Urothelium cell line (cell line): ENCODE measurements at regions not wholly inside any gene's neighbourhood (a gene's known extent, or its start where the extent isn't known, plus 50 kb on each side); places are given as distances from the start of the nearest gene placed in this dataset.

Experiments
- DNase-seq: peaks from one replicate; pipeline ENCODE4 v3.0.0; 2011; ENCODE audit warnings: low spot score, mixed read lengths
- FAIRE-seq: peaks from 2 replicates; lab custom pipeline; 2011; peaks lifted over from hg19 to GRCh38; lab: Jason Lieb, UNC

- FAIRE-seq, result peak; percentile 72
- DNase-seq, result no peak
Measured at GRCh38 chr14:65214741-65215140, 112.4 kb upstream of the MAX start.

- DNase-seq, result no peak
Measured at GRCh38 chr14:65219353-65219752, 117.0 kb upstream of the MAX start.

GRCh38 chr14:65222440-65222858 is 120.1 kb upstream of the MAX start:
- peak; percentile 42 for FAIRE-seq
- DNase-seq, result peak; percentile 82

More at GRCh38 chr14:65219353-65219752, 117.0 kb upstream of the MAX start:
- FAIRE-seq, result no peak

- DNase-seq (no peak), FAIRE-seq (no peak)
Measured at GRCh38 chr14:65223636-65224035, 121.3 kb upstream of the MAX start.

GRCh38 chr14:65224799-65225198 is 122.5 kb upstream of the MAX start:
- FAIRE-seq (no peak), DNase-seq (no peak)

GRCh38 chr14:65225299-65226159 is 123.2 kb upstream of the MAX start:
- FAIRE-seq, result peak; percentile 17
- DNase-seq, result no peak

GRCh38 chr14:65226824-65227604 is 124.7 kb upstream of the MAX start:
- peak; percentile 46 for FAIRE-seq

GRCh38 chr14:65228436-65228835 is 126.1 kb upstream of the MAX start:
- FAIRE-seq (peak; percentile 46), DNase-seq (no peak)

More at GRCh38 chr14:65226824-65227604, 124.7 kb upstream of the MAX start:
- no peak for DNase-seq

GRCh38 chr14:65228956-65229747 is 126.8 kb upstream of the MAX start:
- no peak for DNase-seq
- FAIRE-seq, result peak; percentile 70

- DNase-seq, result peak; percentile 79
- FAIRE-seq, result peak; percentile 83
Measured at GRCh38 chr14:65229748-65230728, 127.7 kb upstream of the MAX start.

- DNase-seq (no peak), FAIRE-seq (no peak)
Measured at GRCh38 chr14:65231286-65231980, 129.1 kb upstream of the MAX start.

- no peak for DNase-seq
- no peak for FAIRE-seq
Measured at GRCh38 chr14:65234752-65235361, 132.5 kb upstream of the MAX start.

GRCh38 chr14:65237023-65237814 is 134.9 kb upstream of the MAX start:
- DNase-seq, result no peak
- FAIRE-seq, result peak; percentile 65

GRCh38 chr14:65237941-65238340 is 135.6 kb upstream of the MAX start:
- no peak for FAIRE-seq

GRCh38 chr14:65238456-65238855 is 136.1 kb upstream of the MAX start:
- peak; percentile 73 for DNase-seq
- FAIRE-seq, result peak; percentile 20

More at GRCh38 chr14:65237941-65238340, 135.6 kb upstream of the MAX start:
- peak; percentile 63 for DNase-seq

GRCh38 chr14:65239143-65239937 is 137.0 kb upstream of the MAX start:
- peak; percentile 72 for DNase-seq
- FAIRE-seq, result peak; percentile 46

- FAIRE-seq (no peak), DNase-seq (no peak)
Measured at GRCh38 chr14:65239938-65240296, 137.6 kb upstream of the MAX start.
